Gastroesophageal sphincter (tissue), 3 donors: ENCODE measurements at regions not wholly inside any gene's neighbourhood (a gene's known extent, or its start where the extent isn't known, plus 50 kb on each side); places are given as distances from the start of the nearest gene placed in this dataset.

Experiments used
- EP300 ChIP-seq: sonication (generic); formaldehyde crosslinking; IDR thresholded peaks from one replicate; pipeline ENCODE4 v1.6.1; 2017; ENCODE audit warnings: antibody characterized with exemption, mild to moderate bottlenecking
- POLR2A ChIP-seq, 2 donors: fragments of 450-650 bp; IDR thresholded peaks; one replicate each; pipeline ENCODE4 v1.6.1; 2017; ENCODE audit warnings: antibody characterized with exemption in 2 of 2, mild to moderate bottlenecking in 2 of 2, moderate library complexity in 1 of 2
- TF ChIP-seq, protein P1 (sequence below), 4 experiments: fragments of 200-600 bp in 2 of 4; fragments of 450-650 bp in 2 of 4; sonication (generic) in 1 of 4; IDR thresholded peaks; one replicate each; pipeline ENCODE4 v1.5.1; 2017 to 2019; ENCODE audit warnings: antibody characterized with exemption in 4 of 4, mild to moderate bottlenecking in 2 of 4, moderate library complexity in 2 of 4

GRCh38 chr17:68134046-68134637, 98.6 kb downstream of the KPNA2 start:
- TF ChIP-seq EP300 (no peak), POLR2A (IDR thresholded peaks at IDR 0.05) (no peak)
- TF ChIP-seq, protein P1, sequence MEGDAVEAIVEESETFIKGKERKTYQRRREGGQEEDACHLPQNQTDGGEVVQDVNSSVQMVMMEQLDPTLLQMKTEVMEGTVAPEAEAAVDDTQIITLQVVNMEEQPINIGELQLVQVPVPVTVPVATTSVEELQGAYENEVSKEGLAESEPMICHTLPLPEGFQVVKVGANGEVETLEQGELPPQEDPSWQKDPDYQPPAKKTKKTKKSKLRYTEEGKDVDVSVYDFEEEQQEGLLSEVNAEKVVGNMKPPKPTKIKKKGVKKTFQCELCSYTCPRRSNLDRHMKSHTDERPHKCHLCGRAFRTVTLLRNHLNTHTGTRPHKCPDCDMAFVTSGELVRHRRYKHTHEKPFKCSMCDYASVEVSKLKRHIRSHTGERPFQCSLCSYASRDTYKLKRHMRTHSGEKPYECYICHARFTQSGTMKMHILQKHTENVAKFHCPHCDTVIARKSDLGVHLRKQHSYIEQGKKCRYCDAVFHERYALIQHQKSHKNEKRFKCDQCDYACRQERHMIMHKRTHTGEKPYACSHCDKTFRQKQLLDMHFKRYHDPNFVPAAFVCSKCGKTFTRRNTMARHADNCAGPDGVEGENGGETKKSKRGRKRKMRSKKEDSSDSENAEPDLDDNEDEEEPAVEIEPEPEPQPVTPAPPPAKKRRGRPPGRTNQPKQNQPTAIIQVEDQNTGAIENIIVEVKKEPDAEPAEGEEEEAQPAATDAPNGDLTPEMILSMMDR (IDR thresholded peaks at IDR 0.05) = no peak
